Testis (tissue), 2 donors: ENCODE measurements at regions not wholly inside any gene's neighbourhood (a gene's known extent, or its start where the extent isn't known, plus 50 kb on each side); places are given as distances from the start of the nearest gene placed in this dataset.

Experiments
- CTCF ChIP-seq, 3 experiments: fragments of 450-650 bp in 2 of 3; fragments of 200-600 bp in 1 of 3; sonication (generic) in 1 of 3; IDR thresholded peaks; one replicate each; pipeline ENCODE4 v1.5.1; 2016 to 2019; ENCODE audit warnings: antibody characterized with exemption in 3 of 3, mild to moderate bottlenecking in 2 of 3, moderate library complexity in 1 of 3
- POLR2A ChIP-seq: fragments of 450-650 bp; IDR thresholded peaks from one replicate; pipeline ENCODE4 v1.6.1; 2017; ENCODE audit warnings: antibody characterized with exemption, mild to moderate bottlenecking, moderate library complexity

DNA sequence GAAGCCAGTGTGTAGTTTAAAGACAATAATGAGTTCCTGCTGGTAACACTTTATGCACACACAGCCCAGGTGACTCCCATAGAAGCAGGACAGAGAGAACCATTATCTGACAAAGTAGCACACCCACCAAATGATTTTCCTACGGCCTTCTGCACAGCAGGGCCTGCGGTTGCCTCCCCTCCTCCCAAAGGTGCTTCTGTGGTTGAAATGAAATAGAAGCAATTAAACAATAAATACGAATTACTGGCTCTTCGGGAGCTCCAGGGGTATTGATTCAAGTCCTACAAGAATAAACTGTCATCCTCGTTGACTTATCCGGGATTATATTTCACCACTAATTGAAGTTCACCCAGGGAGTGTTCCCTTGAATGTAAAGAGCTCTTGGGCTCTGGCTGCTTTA lies 172.1 kb downstream of the ACTR3B start:
- TF ChIP-seq CTCF (IDR thresholded peaks at IDR 0.05), result no peak
- no peak for TF ChIP-seq POLR2A
